Transverse colon (tissue), 4 donors: ENCODE measurements at regions not wholly inside any gene's neighbourhood (a gene's known extent, or its start where the extent isn't known, plus 50 kb on each side); places are given as distances from the start of the nearest gene placed in this dataset.

Experiments used
- DNase-seq: peaks from one replicate; pipeline ENCODE4 v3.0.0-alpha.2; 2019
- H3K27ac ChIP-seq, 4 donors: fragments of 200-600 bp; sonication (generic); 2 replicates each; pipeline ENCODE4 v1.5.1; 2016 to 2018; ENCODE audit warnings: inconsistent platforms in 4 of 4
- H3K27me3 ChIP-seq: fragments of 200-600 bp; sonication (generic); 2 replicates; pipeline ENCODE4 v1.5.1; 2017; ENCODE audit warnings: inconsistent platforms
- H3K36me3 ChIP-seq, 4 donors: fragments of 200-600 bp; sonication (generic); 2 replicates each; pipeline ENCODE4 v1.5.1; 2017 to 2019; ENCODE audit warnings: inconsistent platforms in 4 of 4
- H3K4me1 ChIP-seq, 4 donors: fragments of 200-600 bp; sonication (generic); 2 replicates each; pipeline ENCODE4 v1.5.1; 2017 to 2020; ENCODE audit warnings: inconsistent platforms in 4 of 4
- H3K4me3 ChIP-seq, 4 donors: fragments of 200-600 bp; sonication (generic); 1 replicate in 1 of 4; 2 replicates in 3 of 4; pipeline versions ENCODE4 v1.5.1 to v1.6.1; 2017 to 2019; ENCODE audit warnings: inconsistent platforms in 4 of 4
- H3K9me3 ChIP-seq, 2 donors: fragments of 200-600 bp; sonication (generic); 2 replicates each; pipeline ENCODE4 v1.5.1; 2017 to 2019; ENCODE audit warnings: inconsistent platforms in 2 of 2
- EP300 ChIP-seq: sonication (generic); formaldehyde crosslinking; IDR thresholded peaks from one replicate; pipeline ENCODE4 v1.6.1; 2017; ENCODE audit warnings: antibody characterized with exemption, low read depth
- POLR2A ChIP-seq: fragments of 450-650 bp; IDR thresholded peaks from one replicate; pipeline ENCODE4 v1.6.1; 2016; ENCODE audit warnings: antibody characterized with exemption, mild to moderate bottlenecking, moderate library complexity
- POLR2AphosphoS5 ChIP-seq, 3 donors: sonication (generic); formaldehyde crosslinking; IDR thresholded peaks; one replicate each; pipeline ENCODE4 v1.6.1; 2016; ENCODE audit warnings: antibody characterized with exemption in 3 of 3
- WGBS, 2 donors: methylation state at CpG; one replicate each; pipeline ENCODE4 v1.1.5; 2018; ENCODE audit warnings: low coverage in 1 of 2; 5-methylcytosine and 5-hydroxymethylcytosine counted together
- in situ Hi-C, 4 donors: fragments of 200-750 bp; cut with MboI; loops; one replicate each; pipeline versions ENCODE4 v1.15.0 to v1.15.1; 2017; ENCODE audit warnings: low sequenced_read_pairs in 3 of 4, low pct_ligation_motif_present in 1 of 4, low pct_unique_long_range_greater_than_20kb in 1 of 4
- intact Hi-C: fragments of 100-400 bp; cut with DNase I; formaldehyde crosslinking; loops from one replicate; pipeline ENCODE4 v1.15.1; 2023; ENCODE audit warnings: low total_unique reads
- TF ChIP-seq, protein P1 (sequence below), 5 experiments: fragments of 200-600 bp in 3 of 5; fragments of 450-650 bp in 2 of 5; sonication (generic) in 3 of 5; IDR thresholded peaks; 1 replicate in 2 of 5; 2 replicates in 3 of 5; pipeline ENCODE4 v1.5.1; 2016 to 2017; ENCODE audit warnings: antibody characterized with exemption in 5 of 5, inconsistent platforms in 3 of 5, mild to moderate bottlenecking in 2 of 5, moderate library complexity in 1 of 5

DNA sequence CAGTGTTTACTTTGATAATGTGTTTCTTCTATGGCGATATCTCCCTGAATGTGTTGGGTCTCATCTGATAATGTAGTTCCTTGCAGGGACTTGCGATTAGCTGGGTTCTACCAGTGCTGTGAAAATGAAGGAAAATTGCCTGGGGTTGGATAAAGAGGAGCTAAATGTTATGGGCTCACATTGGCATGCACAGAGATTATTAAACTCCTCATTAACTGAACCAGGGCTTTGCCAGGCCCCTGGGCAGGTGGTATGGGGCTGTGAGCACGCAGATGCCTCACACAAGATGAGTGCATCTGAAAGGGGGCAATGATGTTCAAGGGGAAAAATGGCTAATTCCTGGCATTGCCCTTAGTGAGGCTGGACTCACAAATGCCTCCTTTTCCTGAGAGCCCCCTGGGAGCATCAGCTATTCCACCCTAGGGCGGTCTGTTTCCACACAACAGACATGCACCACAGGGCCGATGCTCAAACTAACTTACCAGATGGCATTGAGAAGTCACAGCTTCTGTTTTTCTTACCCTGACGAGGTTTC, 321.1 kb downstream of the SEC16B start:
- Histone ChIP-seq H3K9me3 (no peaks in the 10 kb centered on the region), H3K4me1 (no peaks in the 10 kb centered on the region), H3K27ac (no peak overlapping the region), H3K36me3 (no peaks in the 10 kb centered on the region), H3K27me3 (no peaks in the 10 kb centered on the region), H3K4me3 (no peak overlapping the region)
- DNase-seq = no peak
- 83 to 86% methylated on average over 1 to 6 of the region's 6 CpGs for WGBS, 2 donors
- in situ Hi-C loops = no loop called here
- intact Hi-C loops = no loop called here
- TF ChIP-seq, protein P1, sequence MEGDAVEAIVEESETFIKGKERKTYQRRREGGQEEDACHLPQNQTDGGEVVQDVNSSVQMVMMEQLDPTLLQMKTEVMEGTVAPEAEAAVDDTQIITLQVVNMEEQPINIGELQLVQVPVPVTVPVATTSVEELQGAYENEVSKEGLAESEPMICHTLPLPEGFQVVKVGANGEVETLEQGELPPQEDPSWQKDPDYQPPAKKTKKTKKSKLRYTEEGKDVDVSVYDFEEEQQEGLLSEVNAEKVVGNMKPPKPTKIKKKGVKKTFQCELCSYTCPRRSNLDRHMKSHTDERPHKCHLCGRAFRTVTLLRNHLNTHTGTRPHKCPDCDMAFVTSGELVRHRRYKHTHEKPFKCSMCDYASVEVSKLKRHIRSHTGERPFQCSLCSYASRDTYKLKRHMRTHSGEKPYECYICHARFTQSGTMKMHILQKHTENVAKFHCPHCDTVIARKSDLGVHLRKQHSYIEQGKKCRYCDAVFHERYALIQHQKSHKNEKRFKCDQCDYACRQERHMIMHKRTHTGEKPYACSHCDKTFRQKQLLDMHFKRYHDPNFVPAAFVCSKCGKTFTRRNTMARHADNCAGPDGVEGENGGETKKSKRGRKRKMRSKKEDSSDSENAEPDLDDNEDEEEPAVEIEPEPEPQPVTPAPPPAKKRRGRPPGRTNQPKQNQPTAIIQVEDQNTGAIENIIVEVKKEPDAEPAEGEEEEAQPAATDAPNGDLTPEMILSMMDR (IDR thresholded peaks at IDR 0.05) = no peak
- TF ChIP-seq POLR2AphosphoS5 (IDR thresholded peaks at IDR 0.05) (no peak), EP300 (no peak), POLR2A (no peak)

DNA sequence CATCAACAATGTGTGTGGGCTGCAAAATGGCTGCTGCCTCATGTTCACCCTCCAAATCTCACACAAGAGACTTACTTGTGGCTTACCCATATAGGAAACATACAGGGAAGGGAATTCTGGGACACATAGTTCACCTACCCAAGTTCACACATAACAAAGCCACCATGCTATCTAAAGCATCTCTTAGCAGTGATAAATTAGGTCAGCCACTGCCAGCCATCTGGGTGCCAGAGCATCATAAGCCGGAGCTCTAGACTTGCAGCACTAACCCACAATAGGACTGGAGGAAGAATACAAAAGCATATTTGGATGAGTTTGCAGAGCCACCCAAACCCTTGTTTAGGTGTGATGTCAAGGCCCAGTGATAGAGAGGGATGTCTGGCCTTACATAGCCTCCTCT, 321.7 kb downstream of the SEC16B start:
- in situ Hi-C loops = no loop called here
- 92% methylated on average over 1 of the region's 1 CpG; no CpG with 5 or more reads in 1 of the 2 donors for WGBS, 2 donors
- H3K4me1 ChIP-seq = no peaks in the 10 kb centered on the region
- intact Hi-C loops = no loop called here
- H3K36me3 ChIP-seq = no peaks in the 10 kb centered on the region
- DNase-seq = no peak
- H3K27ac ChIP-seq = no peak overlapping the region
- TF ChIP-seq POLR2A (no peak), EP300 (no peak), POLR2AphosphoS5 (IDR thresholded peaks at IDR 0.05) (no peak)
- TF ChIP-seq, protein P1 (IDR thresholded peaks at IDR 0.05) = no peak
- no peaks in the 10 kb centered on the region for H3K9me3 ChIP-seq
- no peaks in the 10 kb centered on the region for H3K27me3 ChIP-seq
- no peak overlapping the region for H3K4me3 ChIP-seq

DNA sequence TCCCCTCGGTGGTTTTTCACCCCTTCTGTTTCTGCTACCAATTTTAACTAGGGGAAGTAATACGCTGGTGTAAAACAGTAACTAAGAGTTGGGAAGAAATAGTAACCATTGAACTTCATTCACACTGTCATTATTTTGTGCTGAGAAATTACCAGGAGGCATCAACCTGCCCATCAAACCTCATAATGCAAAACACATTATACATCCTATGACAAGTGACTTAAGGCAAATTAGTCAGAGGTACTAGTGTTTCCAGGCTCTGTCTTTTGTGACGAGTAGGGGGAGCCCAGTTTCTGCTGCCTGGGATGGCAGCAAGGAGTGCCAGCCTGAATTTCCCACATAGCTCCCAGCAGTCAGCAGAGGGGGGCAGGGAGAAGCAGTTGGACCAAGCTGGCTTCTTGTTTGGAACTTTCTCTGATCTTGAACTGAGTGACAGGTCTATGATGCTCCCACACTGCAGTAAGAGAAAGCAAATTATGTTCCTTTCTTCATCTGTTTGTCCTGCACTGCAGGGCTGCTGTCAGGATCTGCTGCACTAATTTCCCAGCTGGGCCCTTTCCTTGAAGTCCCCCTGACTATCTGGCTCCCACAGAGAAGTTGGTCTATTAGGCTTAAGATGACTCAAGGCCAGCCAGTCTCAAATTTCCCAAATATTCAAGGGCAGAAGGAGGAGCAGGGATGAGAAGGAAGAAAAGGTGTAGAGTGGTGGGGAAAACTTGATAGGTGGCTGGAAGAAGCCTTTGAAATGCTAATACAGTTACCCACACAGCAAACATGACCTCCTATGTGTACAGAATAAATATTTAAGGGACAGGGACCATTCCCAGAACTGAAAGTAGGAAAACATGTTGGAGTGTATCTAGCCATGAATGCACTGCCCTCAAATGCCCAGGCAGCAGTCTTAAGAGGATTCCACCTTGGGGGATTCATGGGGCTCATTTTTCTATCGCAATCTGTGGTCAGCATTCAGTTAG, 322.8 kb downstream of the SEC16B start:
- no peaks in the 10 kb centered on the region for H3K9me3 ChIP-seq
- intact Hi-C loops = no loop called here
- in situ Hi-C loops = no loop called here
- H3K4me3 ChIP-seq = no peak overlapping the region
- no peaks in the 10 kb centered on the region for H3K4me1 ChIP-seq
- H3K27ac ChIP-seq = no peak overlapping the region
- no peak for TF ChIP-seq POLR2A
- 83 to 100% methylated on average over 3 to 4 of the region's 4 CpGs for WGBS, 2 donors
- H3K36me3 ChIP-seq = no peaks in the 10 kb centered on the region
- DNase-seq = no peak
- H3K27me3 ChIP-seq = no peaks in the 10 kb centered on the region

DNA sequence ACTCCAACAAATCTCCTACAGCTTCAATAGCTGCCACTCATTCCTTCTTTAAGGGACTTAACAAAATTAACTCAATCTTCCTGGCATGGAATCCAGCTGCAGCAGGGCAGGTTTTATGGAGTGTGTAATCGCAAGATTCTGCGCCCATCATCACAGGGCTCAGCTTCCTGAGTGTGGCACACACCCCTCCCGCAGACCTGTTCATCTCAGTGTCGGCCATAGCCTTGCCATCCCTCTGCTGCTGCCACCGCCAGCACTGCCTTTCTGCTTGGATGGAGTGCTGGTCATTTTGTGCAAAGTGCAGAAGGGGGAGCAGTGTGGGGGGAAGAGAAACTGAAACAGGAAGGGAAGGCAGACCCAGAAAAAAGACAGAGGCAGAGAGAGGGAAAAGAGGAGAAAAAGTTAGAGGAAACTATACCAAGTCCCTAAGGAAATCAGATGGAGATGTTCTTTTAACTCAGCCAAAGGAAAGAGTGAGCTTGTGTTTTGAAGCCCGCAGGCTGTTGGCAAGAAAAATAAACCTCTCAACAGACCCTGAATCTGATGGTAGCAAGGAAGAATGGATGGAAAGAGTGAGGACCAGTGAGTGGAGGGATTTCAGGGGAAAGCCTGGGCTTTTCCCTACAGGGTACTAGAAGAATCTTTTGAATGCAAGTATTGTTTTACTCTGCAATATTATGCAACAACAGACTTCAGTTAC, 324.2 kb downstream of the SEC16B start:
- intact Hi-C loops = no loop called here
- in situ Hi-C loops = no loop called here
- H3K9me3 ChIP-seq = no peaks in the 10 kb centered on the region
- no peaks in the 10 kb centered on the region for H3K4me1 ChIP-seq
- H3K27me3 ChIP-seq = no peaks in the 10 kb centered on the region
- H3K36me3 ChIP-seq = no peaks in the 10 kb centered on the region
- H3K4me3 ChIP-seq = no peak overlapping the region
- 42 to 90% methylated on average over 1 to 6 of the region's 6 CpGs for WGBS, 2 donors
- no peak overlapping the region for H3K27ac ChIP-seq
- no peak for TF ChIP-seq POLR2AphosphoS5 (IDR thresholded peaks at IDR 0.05)
- no peak for TF ChIP-seq EP300
- no peak for TF ChIP-seq POLR2A
- TF ChIP-seq, protein P1 (IDR thresholded peaks at IDR 0.05) = no peak
- no peak for DNase-seq
